Right lobe of liver (tissue), 4 donors: ENCODE measurements at regions not wholly inside any gene's neighbourhood (a gene's known extent, or its start where the extent isn't known, plus 50 kb on each side); places are given as distances from the start of the nearest gene placed in this dataset.

Source experiments
- CTCF ChIP-seq, 4 donors: fragments of 200-600 bp in 3 of 4; fragments of 450-650 bp in 1 of 4; IDR thresholded peaks; one replicate each; pipeline versions ENCODE4 v1.5.1 to v1.8.0; 2016 to 2022; ENCODE audit warnings: antibody characterized with exemption in 4 of 4, mild to moderate bottlenecking in 2 of 4
- POLR2A ChIP-seq: fragments of 450-650 bp; IDR thresholded peaks from one replicate; pipeline ENCODE4 v1.6.1; 2017; ENCODE audit warnings: antibody characterized with exemption, mild to moderate bottlenecking
- donor health status: DM: no; HTN: no; CAD: no.
- donor health status: DM: no; HTN: no; CAD: no.
- donor health status: DM: no; HTN: yes; CAD: no.

DNA sequence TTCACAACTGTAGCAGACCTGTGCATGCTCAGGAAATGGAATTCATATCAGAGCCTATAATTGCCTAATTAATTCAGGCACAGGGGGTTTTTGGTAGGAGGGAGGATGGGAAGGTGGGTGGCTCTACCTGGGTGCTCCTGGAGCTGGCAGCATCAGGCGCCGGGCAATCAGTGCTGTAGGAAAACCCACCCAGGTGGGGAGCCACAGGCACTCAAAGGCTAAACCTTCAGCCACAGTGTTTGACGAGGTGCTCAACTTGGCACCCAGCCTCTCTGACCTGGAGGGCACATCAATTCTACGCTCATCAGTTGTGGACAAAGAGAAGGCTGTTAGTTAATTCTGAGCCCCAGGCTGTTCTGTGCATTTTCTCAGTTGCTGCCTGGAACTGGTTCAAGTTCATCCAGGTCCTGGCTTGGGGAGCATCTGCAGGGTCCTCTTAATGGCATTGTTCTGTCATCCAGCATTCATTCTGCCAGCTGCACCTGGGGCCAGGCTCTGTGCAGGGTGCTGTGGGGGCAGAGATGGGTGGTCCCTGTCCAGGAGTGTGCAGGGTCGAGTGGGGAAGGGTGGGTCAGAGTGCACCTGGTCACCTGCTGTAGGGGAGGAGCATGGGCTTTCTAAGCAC is 54.1 kb upstream of the NPTX2 start:
- TF ChIP-seq CTCF (IDR thresholded peaks at IDR 0.05) (no peak), POLR2A (no peak)
